Stimulated activated CD4-positive, alpha-beta T cell treated with anti-CD3 and anti-CD28 coated beads, Interleukin-12 subunit alpha, Interleukin-12 subunit beta, amount 100 ng/mL, for 24 hours (primary cell): ENCODE measurements at regions not wholly inside any gene's neighbourhood (a gene's known extent, or its start where the extent isn't known, plus 50 kb on each side); places are given as distances from the start of the nearest gene placed in this dataset.

Source experiments
- DNase-seq, 2 experiments: peaks; one replicate each; pipeline ENCODE4 v3.0.0-alpha.2; 2020; ENCODE audit warnings: low read depth in 2 of 2

DNA sequence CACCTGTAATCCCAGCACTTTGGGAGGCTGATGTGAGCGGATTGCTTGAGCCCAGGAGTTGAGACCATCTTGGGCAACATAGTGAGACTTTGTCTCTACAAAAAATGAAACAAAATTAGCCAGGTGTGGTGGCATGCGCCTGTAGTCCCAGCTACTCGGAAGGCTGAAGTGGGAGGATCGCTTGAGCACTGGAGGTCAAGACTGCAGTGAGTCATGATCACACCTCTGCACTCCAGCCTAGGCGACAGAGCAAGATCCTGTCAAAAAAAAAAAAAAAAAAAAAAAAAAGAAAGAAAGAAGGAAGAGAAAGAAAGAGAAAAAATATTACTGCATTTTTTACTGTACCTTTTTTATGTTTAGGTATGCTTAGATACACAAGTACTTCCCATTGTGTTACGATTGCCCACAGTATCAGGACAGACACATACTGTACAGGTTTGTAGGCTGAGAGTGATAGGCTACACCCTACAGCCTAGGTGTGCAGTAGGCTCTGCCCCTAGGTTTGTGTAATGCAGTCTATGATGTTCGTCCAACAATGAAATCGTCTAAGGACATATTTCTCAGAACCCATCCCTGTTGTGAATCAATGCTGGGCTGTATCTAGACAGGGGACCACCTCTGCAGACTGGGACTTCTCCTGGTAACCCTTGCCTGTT is 160.4 kb upstream of the PWP1 start:
- DNase-seq = no peak

DNA sequence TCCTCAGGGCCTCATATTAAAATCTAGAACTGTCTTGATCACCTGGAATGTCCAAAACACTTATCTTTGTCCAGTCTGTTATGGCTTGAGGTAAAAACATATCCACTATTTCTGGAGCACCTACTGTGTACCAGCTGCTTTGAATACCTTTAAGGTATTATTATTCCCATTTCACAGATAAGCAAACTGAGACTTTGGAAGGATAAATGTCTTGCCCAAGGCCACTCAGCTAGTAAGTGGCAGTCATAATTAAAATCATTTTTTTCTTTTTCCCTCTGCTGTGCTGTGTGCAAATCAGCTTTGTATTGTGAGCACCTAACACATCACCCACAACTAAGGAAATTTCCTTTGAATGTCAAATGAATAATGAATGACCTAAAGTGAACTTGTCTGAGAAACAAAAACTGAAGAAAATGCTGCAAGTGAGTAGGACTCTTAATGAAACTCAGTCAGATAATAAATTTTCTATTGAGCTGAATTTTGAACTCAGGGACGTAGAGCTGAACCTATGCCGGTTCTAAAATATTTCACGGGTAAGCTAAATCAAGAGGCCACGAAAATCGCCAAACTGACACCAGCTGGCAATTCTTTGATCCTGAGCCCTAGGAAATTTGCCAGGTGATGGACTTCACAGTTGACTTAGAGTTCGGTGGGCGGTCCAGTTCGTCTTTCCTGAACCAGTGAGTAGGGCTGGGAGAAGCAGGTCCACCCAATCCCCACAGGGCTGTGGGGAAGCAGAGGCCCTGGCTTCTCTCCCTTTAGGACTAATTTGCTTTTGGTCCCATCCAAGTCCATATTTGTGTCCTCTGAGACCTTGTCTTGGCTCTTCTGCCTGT is 159.7 kb upstream of the PWP1 start:
- no peak for DNase-seq

DNA sequence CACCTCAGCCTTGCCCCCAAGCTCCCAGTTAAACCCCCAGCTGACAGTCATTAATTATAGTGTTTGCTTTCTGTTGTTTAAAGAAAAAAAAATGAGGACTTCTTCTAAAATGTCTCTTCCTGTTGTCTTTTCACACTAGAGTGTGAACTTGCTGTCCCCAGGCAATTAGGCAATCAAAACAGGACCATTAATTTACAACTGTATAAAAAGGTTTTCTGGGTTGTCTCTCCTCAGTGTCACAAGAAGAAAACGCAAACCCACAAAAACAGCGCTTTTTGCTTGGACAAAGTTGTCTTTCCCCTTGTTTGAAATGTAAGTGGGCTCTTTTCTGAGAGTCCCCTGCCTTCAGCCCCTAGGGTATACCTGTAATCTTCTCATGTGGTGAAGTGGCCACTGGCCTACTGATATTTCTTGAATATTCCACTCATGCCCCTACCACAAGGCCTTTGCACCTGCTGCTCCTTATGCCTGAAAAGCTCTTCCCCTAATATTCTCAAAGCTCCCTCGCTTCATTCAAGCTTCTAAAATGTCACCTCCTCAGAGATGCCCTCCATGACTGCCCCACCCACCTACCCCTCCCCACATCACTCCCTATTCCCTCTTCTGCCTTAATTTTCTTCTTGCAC is 158.9 kb upstream of the PWP1 start:
- no peak for DNase-seq

DNA sequence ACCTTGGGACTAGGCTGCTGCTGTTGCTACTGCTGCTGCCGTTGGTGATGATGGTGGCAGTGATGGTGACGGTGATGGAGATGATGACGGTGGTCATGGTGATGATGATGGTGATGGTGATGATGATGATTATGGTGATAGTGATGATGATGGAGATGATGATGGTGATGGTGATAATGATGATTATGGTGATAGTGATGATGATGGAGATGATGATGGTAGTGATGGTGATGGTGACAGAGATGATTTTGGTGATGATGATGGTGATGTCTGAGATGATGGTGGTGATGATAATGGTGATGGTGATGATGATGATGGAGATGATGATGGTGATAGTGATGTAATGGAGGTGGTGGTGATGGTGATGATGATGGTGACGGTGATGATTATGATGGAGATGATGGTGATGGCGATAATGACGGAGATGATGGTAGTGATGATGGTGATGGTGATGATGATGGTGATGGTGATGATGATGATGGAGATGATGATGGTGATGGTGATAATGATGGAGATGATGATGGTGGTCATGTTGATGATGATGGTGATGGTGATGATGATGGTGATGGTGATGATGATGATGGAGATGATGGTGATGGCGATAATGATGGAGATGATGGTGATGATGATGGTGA is 156.8 kb upstream of the PWP1 start:
- DNase-seq = no peak

DNA sequence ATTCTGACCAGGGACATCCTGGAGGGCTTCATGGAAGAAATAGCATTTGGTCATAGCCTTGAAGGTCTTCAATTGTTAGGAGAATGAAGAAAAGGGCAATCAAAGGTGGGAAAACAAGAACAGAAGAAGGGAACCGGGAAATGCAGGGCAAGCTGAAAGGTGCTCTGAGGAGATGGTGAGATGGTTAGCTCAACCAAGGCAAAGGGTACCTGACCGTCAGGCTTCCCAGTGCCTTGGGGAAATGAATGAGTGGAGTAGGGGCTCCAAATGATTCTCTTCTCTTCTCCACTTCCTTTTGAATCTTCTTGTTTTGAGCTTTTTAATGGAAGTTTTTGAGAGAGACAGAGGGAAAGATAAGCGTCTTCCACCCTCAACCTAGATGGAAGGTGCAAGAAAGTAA is 155.6 kb upstream of the PWP1 start:
- no peak for DNase-seq

DNA sequence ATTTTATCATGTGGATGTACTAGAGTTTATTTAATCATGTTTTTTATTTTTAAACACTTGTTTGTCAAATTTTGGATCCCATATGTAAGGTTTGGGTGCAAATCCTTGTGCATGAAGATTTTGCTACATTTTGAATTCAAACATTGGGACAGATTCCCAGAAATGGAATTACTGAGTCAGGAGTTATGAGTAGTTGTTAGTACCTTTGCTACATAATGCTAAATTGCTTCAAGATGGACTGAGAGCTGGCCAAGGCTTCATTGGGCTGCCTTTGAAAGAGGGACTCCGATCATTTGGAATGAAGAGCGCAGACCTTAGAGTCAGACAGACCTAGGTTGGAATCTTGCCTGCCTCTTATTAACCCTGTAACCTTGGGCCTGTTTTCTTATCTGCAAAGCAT is 154.9 kb upstream of the PWP1 start:
- DNase-seq = no peak

DNA sequence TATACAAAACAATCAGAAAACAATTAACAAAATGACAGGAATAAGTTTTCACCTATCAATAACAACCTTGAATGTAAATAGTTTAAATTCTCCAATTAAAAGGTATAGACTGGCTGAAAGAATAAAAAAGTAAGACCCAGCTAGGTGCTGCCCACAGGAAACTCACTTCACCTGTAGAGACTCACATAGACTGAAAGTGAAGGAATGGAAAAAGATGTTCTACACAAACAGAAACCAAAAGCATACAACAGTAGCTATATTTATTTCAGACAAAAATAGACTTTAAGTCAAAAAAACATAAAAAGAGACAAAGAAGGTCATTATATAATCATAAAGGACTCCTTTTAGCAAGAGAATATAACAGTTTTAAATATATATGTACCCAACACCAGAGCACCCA is 152.4 kb upstream of the PWP1 start:
- no peak for DNase-seq

DNA sequence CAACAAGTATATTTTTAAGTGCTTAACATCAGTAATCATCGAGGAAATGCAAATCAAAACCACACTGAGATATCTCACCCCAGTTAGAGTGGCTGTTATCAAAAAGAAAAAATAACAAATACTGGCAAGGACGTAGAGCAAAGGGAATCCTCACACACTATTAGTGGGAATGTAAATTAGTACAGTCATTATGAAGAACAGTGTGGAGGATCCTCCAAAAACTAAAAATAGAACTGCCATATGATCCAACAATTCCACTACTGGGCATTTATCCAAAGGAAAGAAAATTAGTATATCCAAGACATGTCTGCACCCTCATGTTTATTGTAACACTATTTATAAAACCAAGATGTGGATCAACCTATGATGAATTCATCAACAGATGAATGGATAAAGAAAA is 149.0 kb upstream of the PWP1 start:
- no peak for DNase-seq

DNA sequence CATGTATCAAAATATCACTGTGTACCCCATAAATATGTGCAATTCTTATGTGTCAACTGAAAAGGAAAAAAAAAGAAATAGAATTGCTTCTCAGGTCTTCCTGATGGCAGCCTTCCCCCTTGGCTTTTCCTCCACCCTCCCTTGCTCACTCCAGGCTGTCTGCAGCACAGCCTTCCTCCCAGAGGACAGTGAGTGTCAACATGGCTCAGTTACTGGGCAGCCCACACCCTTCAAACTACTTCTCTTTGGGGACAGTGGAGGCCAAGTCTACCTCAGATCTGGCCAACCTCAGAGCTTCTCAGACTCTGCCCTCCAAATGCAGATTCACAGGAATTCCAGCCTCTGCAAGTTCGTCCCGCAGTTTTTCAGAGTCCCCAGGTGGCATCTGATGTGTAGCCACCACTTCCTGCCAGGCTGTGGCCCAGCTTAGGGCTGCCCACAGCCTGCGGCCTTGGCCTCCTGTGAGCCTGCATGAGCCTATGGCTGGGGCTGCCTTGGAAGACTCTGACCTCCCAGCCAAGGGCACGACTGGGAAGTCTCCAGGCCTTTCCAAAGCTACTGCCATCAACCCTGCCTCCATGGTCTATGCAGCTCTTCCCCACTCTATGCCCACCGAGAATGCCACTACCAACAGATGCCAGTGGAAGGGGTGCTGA is 148.0 kb upstream of the PWP1 start:
- no peak for DNase-seq

DNA sequence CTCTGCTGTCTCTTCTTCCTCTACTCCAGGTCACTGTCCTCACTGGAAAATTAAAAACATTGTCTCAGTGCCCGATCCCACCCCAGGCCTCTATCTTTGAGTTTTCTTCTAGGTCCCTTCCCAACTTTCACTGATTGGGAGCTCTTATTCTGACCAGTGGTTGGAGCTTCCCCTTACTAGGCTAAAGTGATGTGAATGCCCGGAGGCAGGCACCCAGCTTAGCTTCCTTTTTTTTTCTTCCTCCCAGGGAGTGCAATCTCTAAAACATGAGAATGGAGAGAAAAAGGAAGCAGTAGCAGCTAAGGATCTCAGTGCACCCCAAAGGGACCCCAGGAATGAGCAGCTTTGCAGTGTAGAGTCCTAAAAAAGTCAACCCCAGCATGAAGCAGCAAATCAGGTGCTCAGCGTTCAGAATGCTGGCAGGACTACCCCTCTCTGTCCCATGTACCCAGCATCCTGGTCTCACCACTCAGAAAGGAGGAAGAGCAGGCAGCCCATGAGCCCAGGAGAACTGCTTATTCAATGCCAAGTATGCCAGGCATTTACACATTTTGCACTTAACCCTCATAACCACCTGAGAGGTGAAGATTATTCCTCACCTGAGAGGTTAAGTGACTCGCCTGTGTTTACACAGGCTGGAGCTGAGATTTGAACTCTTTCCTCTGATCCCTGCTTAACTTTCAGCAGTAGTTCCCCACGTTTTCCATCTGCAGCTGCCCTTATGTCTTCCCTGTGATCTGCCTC is 146.2 kb upstream of the PWP1 start:
- no peak for DNase-seq

DNA sequence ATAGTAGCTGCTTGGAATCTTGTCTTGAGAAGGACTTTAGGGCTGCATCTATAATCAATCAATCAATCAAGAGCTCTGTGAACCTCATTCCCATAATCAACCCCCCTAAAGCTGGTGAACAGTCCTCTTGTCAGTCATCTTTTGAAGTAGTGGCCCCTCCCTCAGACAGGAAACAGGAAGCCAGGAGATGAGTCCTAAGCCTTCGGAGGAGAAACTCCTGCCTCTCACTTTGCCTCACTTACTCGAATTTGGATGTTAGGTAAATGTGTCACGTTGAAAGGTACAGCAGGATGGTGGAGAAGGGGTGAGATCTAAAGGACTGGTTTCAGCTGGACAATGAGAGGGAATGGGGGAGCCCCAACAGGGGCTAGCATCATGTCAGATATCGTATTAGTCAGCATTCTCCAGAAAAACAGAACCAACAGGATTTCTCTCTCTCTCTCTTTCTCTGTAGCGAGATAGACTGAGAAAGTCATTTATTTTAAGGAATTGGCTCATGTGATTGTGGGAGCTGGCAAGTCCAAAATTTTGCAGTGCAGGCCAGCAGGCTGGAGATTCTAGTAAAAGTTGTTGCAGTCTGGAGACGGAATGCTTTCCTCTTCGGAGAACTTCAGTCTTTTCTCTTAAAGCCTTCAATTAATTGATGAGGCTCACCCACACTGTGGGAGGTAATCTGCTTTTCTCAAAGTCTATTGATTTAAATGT is 144.4 kb upstream of the PWP1 start:
- no peak for DNase-seq

DNA sequence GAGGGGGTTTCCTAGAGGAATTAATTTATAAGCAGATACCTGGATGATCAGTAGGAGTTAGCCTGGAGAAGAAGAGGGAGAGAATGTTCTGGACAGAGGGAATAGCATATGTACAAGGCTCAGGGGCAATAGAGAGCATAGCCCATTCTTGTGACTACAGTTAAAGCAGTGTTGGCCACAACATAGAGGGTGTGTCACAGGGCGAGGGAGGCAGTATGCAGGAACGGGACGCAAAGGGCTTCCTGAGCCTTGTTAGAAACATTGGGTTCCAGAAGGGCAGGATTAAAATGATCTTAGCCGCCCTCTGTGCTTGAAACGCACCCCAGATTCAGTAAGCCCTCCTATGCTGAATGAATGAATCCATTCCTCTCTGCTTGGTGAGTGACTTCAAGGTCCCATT is 142.2 kb upstream of the PWP1 start:
- no peak for DNase-seq

DNA sequence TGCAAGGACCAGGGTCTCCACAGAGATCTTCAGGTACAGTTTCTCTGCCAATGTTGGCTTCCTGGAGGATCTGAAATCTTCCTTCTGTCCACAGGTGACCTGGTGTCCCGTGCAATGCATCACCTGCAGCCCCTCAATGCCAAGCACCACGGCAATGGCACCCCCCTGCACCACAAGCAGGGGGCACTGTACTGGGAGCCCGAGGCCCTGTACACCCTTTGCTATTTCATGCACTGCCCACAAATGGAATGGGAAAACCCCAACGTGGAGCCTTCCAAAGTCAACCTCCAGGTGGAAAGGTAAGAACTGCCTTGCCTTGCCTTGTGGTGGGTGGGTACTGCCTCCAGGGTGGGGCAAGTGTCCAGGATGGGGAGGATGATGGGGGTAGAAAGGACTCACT is 141.8 kb upstream of the PWP1 start:
- no peak for DNase-seq

DNA sequence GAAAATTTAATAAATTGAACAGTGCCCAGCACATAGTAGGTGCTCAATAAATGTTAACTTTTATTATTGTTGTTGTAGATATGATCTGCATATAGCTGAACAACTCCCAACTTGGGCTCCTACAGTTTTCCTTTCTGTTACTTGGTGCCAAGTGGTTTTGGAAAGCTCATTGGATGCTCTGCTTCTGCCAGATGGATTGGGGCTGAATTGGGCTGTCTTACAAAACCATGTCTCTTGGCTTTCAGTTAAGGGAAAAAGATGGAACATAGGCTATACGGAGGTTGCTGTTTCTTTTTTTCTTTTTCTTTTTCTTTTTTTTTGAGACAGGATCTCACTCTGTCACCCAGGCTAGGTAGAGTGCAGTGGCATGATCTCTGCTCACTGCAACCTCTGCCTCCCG is 140.7 kb upstream of the PWP1 start:
- no peak for DNase-seq

DNA sequence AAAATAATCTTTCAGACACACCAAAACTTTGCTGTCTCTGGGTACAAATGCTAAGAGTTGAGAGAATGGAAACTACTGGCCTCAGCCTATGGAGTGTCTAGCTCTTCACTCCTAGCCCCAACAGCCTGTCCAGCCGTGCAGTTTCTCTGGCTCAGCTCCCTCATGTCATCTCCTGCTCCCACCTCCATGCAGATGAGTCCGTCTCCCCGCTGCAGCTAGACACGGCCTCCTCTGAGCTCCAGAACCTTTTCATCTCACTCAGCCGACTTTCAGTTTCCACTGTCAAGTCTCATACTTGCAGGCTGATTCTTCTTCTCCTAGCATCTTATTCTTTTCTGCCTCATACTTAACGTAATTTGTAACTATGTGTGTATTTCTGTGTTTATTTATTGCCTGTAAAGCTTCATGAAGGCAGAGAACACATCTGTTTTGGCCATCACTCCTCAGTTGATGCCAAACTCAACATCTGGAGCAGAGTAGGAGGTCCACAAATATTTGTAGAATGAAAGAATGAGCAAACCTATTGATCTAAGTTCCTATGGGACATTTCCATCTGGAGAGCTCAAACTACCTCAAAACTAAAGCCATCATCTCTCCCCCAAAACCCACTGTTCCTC is 139.8 kb upstream of the PWP1 start:
- DNase-seq = no peak

DNA sequence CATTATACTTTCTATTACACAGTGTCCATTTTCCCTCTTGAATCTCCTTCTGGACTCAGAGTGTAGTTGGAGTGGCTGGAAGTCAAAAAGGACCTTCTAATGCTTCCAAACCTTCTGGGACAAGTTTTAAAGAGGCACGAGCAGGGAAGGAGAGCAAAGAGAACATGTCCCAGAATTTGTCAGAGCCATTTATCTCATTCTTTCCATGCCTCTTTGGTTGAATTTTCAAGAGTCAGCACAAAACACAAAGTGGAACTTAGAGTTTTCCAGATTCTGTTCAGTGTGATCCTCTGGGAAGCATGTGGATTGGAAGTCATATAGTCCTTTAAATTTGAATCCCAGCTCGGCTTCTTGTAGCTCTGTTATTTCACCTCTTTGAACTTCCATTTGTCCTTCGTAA is 138.2 kb upstream of the PWP1 start:
- DNase-seq = no peak

DNA sequence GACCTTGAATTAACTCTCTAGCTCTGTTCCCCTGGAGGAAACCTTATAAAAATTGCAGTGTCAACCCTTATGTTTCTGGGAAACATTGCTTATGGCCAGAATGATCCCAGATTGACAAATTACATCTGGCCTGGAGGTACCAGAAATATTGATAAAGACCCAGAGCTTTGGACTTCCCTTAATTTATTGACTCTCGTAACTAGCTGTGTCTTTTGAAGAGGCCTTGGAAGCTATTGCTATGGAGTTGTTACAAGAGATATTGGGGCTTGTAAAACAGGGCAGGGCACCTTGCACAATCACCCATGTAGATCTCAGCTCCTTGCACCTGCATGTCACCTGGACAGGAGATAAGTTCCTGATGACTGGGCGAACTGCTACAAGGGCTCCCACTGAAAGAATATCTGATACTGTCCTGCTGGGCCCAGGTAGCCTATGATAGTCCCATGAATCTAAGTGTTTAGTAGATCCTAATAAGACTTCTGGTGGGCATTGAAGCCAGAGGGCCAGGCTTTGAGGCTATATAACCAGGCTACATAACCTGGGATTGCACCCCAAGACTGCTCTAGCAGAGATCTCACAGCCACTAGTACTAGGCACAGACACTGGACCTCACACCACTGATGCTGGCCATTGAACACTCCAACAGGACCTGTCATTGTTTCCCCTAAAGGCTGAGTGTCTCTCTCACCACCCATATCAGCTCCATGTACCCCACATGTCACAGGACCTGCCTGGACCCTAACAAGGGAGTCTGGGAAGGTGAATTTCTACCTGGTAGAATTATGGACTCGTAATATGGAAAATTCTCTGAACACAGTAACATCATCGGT is 135.7 kb upstream of the PWP1 start:
- DNase-seq = no peak

DNA sequence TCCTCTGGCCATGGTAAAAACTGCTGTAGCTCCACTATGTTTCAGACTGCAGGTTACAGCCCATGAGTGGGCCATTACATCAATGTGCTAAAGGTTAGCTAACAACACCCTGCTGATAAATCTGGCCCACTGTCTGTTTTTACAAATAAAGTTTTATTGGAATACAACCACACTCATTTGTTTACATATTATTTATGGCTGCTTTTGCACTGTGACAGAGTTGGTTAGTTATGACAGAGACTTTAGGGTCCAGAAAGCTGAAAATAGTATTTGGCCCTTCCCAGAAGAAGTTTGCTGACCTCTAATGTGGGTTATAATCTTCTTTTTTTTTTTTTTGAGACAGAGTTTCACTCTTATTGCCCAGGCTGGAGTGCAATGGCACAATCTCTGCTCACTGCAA is 134.2 kb upstream of the PWP1 start:
- no peak for DNase-seq

DNA sequence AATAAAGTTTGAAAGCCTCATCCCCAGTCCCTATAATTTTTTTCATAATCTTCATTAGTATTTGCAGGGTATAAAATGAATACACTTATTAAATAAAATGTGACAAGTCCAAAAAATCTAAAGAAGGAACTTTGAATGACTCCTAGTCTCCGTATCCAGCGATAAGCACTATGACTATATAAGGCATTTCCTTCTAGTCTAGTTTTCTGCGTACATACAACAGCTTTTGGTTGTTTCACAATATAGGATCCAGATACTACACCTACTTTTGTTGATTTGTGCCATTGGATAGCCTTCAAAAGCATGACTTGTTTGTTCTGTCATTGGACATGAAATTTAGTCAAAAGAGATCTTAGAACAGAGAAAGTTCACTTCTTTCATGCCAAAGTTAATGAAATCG is 133.3 kb upstream of the PWP1 start:
- no peak for DNase-seq
